Epithelial cell of proximal tubule (primary cell): ENCODE measurements at regions not wholly inside any gene's neighbourhood (a gene's known extent, or its start where the extent isn't known, plus 50 kb on each side); places are given as distances from the start of the nearest gene placed in this dataset.
A peak's percentile ranks its signal among the peaks of the same experiment; 100 is the strongest.

Source experiments
- DNase-seq: peaks from one replicate; pipeline ENCODE4 v3.0.0-alpha.2; 2011; ENCODE audit warnings: low read depth
- H3K4me3 ChIP-seq: 2 replicates; pipeline ENCODE4 v1.5.1; 2011; ENCODE audit warnings: low read depth, mild to moderate bottlenecking, low read length
- CTCF ChIP-seq: conservative IDR thresholded peaks from 2 replicates; pipeline ENCODE4 v1.5.1; 2012; ENCODE audit warnings: low read depth, mild to moderate bottlenecking, low read length

- DNase-seq = no peak
- no peak overlapping the region for H3K4me3 ChIP-seq
- no peak for TF ChIP-seq CTCF
Observed at GRCh38 chr4:60175241-60175640, 1024.9 kb upstream of the ADGRL3 start.

GRCh38 chr4:60187428-60187827 is 1012.7 kb upstream of the ADGRL3 start:
- TF ChIP-seq CTCF = no peak
- no peak overlapping the region for H3K4me3 ChIP-seq
- DNase-seq = no peak

GRCh38 chr4:60189286-60189685 is 1010.8 kb upstream of the ADGRL3 start:
- H3K4me3 ChIP-seq = no peak overlapping the region
- no peak for DNase-seq
- TF ChIP-seq CTCF = no peak

GRCh38 chr4:60194214-60194613 is 1005.9 kb upstream of the ADGRL3 start:
- no peak for TF ChIP-seq CTCF
- H3K4me3 ChIP-seq = no peak overlapping the region
- no peak for DNase-seq

GRCh38 chr4:60195256-60195655 is 1004.9 kb upstream of the ADGRL3 start:
- no peak for TF ChIP-seq CTCF
- DNase-seq = no peak
- H3K4me3 ChIP-seq = no peak overlapping the region

- peak; percentile 94 for TF ChIP-seq CTCF
- peak; percentile 12 for DNase-seq
- H3K4me3 ChIP-seq = no peak overlapping the region
Observed at GRCh38 chr4:60201052-60201673, 999.0 kb upstream of the ADGRL3 start.

- no peak for TF ChIP-seq CTCF
- no peak for DNase-seq
- no peak overlapping the region for H3K4me3 ChIP-seq
Observed at GRCh38 chr4:60209588-60209987, 990.5 kb upstream of the ADGRL3 start.
